NCI-H526 (cell line): ENCODE measurements at regions not wholly inside any gene's neighbourhood (a gene's known extent, or its start where the extent isn't known, plus 50 kb on each side); places are given as distances from the start of the nearest gene placed in this dataset.
A peak's percentile ranks its signal among the peaks of the same experiment; 100 is the strongest.

Experiments
- DNase-seq, 2 experiments: peaks; one replicate each; lab custom pipeline; 2025; lab: John Stamatoyannopoulos, UW

GRCh38 chr20:57059055-57059596 is 207.3 kb downstream of the BMP7 start:
- DNase-seq = no peak

- no peak for DNase-seq
Measured at GRCh38 chr20:57060407-57061050, 205.9 kb downstream of the BMP7 start.

- peak; percentile 32 to 73 for DNase-seq
Measured at GRCh38 chr20:57061051-57061900, 205.2 kb downstream of the BMP7 start.

GRCh38 chr20:57062241-57062640 is 204.2 kb downstream of the BMP7 start:
- no peak for DNase-seq

- DNase-seq = no peak
Measured at GRCh38 chr20:57062696-57063270, 203.7 kb downstream of the BMP7 start.

GRCh38 chr20:57064836-57065235 is 201.6 kb downstream of the BMP7 start:
- no peak for DNase-seq

GRCh38 chr20:57065646-57066045 is 200.8 kb downstream of the BMP7 start:
- DNase-seq = no peak

- no peak for DNase-seq
Measured at GRCh38 chr20:57066126-57066900, 200.1 kb downstream of the BMP7 start.

- DNase-seq = no peak
Measured at GRCh38 chr20:57069442-57069841, 197.0 kb downstream of the BMP7 start.

GRCh38 chr20:57070296-57070695 is 196.1 kb downstream of the BMP7 start:
- no peak for DNase-seq

- DNase-seq = peak in 1 of 2 experiments; percentile 65
Measured at GRCh38 chr20:57071283-57071731, 195.1 kb downstream of the BMP7 start.

- DNase-seq = no peak
Measured at GRCh38 chr20:57071954-57072583, 194.4 kb downstream of the BMP7 start.

- DNase-seq = no peak
Measured at GRCh38 chr20:57073402-57073801, 193.0 kb downstream of the BMP7 start.

GRCh38 chr20:57074386-57074785 is 192.1 kb downstream of the BMP7 start:
- no peak for DNase-seq

- no peak for DNase-seq
Measured at GRCh38 chr20:57075181-57075580, 191.3 kb downstream of the BMP7 start.

GRCh38 chr20:57075603-57076002 is 190.8 kb downstream of the BMP7 start:
- no peak for DNase-seq

- DNase-seq = no peak
Measured at GRCh38 chr20:57076152-57076652, 190.2 kb downstream of the BMP7 start.

GRCh38 chr20:57076951-57077350 is 189.5 kb downstream of the BMP7 start:
- DNase-seq = no peak

GRCh38 chr20:57078116-57078515 is 188.3 kb downstream of the BMP7 start:
- DNase-seq = no peak

- DNase-seq = no peak
Measured at GRCh38 chr20:57079031-57080005, 187.1 kb downstream of the BMP7 start.
